ENCODE measurements at regions not wholly inside any gene's neighbourhood (a gene's known extent, or its start where the extent isn't known, plus 50 kb on each side); places are given as distances from the start of the nearest gene placed in this dataset.

DNA sequence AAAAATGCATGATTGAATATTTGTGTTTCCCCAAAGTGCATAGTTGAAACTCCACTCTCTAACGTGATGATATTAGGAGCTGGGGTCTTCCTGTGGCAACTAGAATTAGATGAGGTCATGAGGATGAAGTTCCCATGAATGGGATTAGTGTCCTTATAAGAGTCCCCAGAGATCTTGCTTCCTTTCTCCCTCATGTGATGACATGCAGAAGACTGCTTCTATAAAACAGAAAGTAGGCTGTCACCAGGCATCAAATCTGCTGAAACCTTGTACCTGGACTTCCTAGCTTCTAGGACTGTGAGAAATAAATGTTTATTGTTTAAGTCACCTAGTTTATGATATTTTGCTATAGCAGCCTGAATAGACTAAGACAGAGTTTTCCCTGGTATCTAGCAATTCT is 586.5 kb upstream of the EPHA7 start:
- TF ChIP-seq, protein P1, sequence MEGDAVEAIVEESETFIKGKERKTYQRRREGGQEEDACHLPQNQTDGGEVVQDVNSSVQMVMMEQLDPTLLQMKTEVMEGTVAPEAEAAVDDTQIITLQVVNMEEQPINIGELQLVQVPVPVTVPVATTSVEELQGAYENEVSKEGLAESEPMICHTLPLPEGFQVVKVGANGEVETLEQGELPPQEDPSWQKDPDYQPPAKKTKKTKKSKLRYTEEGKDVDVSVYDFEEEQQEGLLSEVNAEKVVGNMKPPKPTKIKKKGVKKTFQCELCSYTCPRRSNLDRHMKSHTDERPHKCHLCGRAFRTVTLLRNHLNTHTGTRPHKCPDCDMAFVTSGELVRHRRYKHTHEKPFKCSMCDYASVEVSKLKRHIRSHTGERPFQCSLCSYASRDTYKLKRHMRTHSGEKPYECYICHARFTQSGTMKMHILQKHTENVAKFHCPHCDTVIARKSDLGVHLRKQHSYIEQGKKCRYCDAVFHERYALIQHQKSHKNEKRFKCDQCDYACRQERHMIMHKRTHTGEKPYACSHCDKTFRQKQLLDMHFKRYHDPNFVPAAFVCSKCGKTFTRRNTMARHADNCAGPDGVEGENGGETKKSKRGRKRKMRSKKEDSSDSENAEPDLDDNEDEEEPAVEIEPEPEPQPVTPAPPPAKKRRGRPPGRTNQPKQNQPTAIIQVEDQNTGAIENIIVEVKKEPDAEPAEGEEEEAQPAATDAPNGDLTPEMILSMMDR (IDR thresholded peaks at IDR 0.05; ENCODE audit: poor library complexity) = no peak
- no peak for TF ChIP-seq EZH2 (IDR thresholded peaks at IDR 0.05; ENCODE audit: borderline replicate concordance)
